GM12873 (cell line): ENCODE measurements at regions not wholly inside any gene's neighbourhood (a gene's known extent, or its start where the extent isn't known, plus 50 kb on each side); places are given as distances from the start of the nearest gene placed in this dataset.

Experiments
- TF ChIP-seq, protein P1 (sequence below): IDR thresholded peaks from 2 replicates; pipeline ENCODE4 v1.5.1; 2012; ENCODE audit warnings: low read depth, mild to moderate bottlenecking, moderate library complexity, low read length, control low read depth; ENCODE audit not compliant: insufficient read depth; ENCODE audit errors: missing control alignments

DNA sequence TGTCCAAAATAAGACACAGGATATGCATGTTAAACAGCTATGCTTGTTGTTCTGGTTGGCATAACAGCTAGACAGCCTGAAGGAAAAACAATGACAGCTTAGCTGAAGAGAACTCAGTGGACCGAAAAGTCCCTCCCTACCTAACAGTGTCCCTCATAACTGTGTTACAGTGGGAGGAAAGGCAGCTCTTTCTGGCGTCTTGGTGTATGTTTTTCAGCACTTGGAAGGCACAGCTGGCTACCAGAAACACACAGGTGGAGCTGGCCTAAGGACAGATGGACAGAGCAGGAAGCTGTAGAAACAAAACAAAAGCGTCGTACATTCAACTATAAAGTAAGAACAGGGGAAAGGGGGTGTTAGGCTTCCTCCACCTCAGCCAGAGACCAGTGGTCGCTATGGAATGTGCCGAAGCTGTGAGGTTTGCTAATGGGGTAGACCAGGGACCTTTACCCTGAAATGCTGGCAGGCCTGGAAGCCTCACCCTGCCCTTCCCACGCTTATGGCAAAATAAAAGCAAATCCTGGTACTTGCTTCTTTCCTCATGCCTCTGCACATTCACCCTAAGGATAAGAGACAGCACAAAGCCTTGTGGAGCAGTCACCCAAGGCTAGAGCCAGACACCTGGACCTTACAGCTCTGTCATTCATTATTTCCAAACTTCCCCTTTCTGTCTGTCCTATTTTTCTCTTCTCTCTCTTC, 103.5 kb upstream of the TRIB2 start:
- TF ChIP-seq, protein P1, sequence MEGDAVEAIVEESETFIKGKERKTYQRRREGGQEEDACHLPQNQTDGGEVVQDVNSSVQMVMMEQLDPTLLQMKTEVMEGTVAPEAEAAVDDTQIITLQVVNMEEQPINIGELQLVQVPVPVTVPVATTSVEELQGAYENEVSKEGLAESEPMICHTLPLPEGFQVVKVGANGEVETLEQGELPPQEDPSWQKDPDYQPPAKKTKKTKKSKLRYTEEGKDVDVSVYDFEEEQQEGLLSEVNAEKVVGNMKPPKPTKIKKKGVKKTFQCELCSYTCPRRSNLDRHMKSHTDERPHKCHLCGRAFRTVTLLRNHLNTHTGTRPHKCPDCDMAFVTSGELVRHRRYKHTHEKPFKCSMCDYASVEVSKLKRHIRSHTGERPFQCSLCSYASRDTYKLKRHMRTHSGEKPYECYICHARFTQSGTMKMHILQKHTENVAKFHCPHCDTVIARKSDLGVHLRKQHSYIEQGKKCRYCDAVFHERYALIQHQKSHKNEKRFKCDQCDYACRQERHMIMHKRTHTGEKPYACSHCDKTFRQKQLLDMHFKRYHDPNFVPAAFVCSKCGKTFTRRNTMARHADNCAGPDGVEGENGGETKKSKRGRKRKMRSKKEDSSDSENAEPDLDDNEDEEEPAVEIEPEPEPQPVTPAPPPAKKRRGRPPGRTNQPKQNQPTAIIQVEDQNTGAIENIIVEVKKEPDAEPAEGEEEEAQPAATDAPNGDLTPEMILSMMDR: no peak

- TF ChIP-seq, protein P1: no peak
Measured at GRCh38 chr2:12615509-12615908, 101.2 kb upstream of the TRIB2 start.

GRCh38 chr2:12616456-12617156, 100.1 kb upstream of the TRIB2 start:
- TF ChIP-seq, protein P1: no peak

- TF ChIP-seq, protein P1: no peak
Measured at GRCh38 chr2:12617366-12617765, 99.4 kb upstream of the TRIB2 start.

- TF ChIP-seq, protein P1: no peak
Measured at GRCh38 chr2:12617853-12618252, 98.9 kb upstream of the TRIB2 start.

- TF ChIP-seq, protein P1: no peak
Measured at GRCh38 chr2:12618576-12618975, 98.2 kb upstream of the TRIB2 start.

- TF ChIP-seq, protein P1: no peak
Measured at GRCh38 chr2:12619975-12620374, 96.8 kb upstream of the TRIB2 start.
